HG02938 (cell line): ENCODE measurements at regions not wholly inside any gene's neighbourhood (a gene's known extent, or its start where the extent isn't known, plus 50 kb on each side); places are given as distances from the start of the nearest gene placed in this dataset.

ENCODE experiments used
- ATAC-seq: cut with Tn5 transposase; IDR thresholded peaks from one replicate; pipeline ENCODE4 v1.9.1; 2021; ENCODE audit warnings: mild to moderate bottlenecking, moderate library complexity; ENCODE audit not compliant: unreplicated experiment

DNA sequence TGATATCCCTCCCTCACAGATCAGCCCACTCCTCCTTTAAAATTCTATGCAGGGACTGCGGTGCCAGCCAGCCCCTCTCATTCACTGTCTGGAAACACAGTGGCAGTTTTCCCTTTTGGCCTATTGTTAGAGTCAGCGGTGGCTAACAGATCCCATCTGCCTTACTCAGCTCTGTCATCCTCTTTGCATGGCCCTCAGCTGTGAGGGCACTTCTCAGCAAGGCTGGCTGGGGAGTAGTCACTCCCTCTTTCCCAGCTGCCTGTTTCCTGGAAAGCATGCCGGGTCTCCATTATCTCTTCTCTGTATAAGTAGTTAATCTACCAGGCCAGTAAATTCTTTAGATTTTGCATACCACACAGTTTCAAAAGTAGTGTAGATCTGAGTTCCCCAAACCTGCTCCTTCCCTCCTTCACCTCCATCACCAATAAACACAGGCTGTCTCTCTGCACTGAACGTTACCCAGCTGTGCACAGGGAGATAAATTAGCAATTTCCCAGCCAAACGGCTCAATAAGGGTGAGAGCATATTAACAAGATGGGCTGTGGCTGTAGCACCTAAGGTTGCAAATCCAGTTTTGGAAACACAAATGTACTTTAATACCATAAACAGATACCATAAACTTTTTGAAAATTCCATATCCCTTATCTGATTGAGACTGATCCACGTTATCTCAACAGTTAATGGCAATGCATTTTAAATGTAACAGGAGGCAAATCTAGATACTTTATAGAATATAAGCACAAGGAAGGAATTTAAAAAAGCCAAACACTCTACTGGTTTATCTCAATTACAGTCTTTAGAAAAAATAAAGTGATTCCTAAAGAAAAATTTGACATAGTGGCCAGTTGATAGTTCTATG, 229.3 kb downstream of the ANKRD50 start:
- no peak for ATAC-seq

- ATAC-seq = no peak
These were observed 228.5 kb downstream of the ANKRD50 start for GRCh38 chr4:124484008-124484407.

DNA sequence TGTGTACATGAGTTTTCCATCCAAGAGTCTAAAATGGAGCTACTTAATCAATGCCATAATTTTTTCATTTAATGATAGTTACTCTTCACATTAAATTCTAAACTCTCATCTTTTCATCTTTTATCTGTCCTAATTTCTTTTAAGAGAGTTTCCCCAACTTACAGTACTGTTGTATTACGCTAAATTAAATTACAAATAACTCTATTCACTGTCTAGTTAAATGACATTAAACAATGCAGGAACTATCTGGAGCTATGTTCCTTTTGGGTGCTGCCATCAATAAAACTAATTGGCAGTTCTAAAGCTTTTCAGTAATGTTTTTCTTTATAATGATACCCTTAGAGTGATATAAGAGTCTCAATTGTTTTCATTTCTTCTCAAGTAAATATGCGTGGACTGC, 227.6 kb downstream of the ANKRD50 start:
- ATAC-seq = no peak

DNA sequence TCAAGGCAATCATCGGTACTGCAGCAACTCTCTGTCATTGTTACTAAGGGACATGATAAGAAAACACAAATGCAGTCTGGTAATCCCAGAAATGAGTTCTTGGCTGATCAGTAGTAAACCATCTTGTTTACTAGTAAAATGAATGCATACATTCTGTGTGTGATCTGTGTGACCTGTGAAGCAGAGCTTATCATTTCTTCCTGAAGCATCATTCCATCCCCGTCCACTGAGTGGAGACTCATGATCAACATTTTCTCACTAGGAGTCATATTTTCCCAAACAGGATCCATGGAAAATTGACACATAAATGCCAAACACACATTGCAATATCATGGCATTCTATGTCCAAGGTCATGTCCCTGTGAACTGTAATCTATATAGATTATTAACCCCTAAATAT, 226.1 kb downstream of the ANKRD50 start:
- no peak for ATAC-seq

DNA sequence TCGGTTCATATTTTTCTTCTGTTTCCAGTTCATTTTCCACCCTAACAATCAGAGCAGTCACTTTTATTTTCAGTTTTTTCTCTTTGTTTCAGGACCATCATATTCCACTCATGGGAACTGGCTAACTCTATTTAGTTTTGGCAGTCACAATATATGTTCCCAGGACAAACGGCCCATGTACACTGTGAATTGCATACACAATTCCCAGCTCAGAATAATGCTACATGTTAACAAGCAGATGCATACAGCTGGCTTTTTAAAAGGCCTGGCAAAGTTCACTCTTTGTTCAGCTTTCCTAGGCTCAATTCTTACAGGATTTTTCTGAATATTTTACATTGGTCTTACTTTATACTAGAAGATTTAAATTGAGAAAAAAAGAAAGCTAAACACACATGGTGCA, 224.9 kb downstream of the ANKRD50 start:
- no peak for ATAC-seq

DNA sequence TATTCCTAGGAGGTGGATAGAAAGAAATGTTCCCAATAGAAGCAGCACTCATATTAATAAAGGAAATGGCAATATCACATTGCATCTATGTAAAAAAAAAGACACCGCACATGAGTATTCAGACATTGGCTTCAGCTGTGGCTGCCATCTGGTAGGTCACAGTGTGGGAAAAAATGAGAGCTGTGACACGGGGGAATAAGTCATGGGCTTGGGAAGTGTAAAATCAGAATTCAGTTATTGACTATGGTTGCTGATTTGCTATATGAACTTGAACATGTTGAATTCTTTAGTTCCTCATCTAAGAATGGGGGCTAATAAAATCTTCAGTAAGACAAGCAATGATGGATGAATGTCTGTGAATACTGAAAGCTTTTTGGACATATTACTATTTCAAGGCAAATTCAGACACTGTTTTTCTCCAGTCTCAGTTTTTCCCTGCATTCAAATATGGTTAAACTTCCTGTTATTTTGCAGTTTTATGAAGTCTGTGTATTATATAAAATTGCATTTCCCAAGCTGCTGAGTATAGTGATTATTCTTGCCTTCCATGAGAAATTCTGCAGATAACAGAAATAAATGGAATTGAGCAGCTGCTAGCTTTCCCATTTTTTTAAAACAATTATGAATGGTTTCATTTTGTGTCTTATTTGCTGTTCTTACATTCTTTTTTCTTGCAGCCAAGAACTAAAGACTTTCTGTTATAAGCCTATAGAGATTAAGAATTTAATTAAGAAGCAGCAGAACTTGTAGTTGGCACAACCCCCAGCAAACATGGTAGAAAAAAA, 221.0 kb downstream of the ANKRD50 start:
- ATAC-seq = no peak

- no peak for ATAC-seq
These were observed 213.3 kb downstream of the ANKRD50 start for GRCh38 chr4:124499261-124499660.

GRCh38 chr4:124501576-124501975, 211.0 kb downstream of the ANKRD50 start:
- no peak for ATAC-seq

DNA sequence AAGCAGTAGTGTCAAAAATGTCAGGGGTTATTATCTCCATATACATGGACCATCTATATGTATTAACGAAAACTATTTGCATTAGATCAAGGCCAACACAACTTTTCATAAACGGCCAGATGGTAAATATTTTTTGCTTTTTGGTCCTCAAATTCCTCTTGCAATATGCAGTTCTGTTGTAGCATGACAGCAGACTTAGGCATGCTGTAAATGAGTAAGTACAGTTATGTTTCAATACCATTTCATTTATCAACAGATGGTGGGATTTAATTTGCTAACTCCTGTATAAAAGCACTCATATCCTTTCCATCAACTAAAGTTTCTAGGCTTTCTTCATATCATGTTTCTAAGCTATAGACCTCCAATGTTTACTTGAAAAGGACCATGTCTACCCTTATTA, 208.1 kb downstream of the ANKRD50 start:
- ATAC-seq = no peak

DNA sequence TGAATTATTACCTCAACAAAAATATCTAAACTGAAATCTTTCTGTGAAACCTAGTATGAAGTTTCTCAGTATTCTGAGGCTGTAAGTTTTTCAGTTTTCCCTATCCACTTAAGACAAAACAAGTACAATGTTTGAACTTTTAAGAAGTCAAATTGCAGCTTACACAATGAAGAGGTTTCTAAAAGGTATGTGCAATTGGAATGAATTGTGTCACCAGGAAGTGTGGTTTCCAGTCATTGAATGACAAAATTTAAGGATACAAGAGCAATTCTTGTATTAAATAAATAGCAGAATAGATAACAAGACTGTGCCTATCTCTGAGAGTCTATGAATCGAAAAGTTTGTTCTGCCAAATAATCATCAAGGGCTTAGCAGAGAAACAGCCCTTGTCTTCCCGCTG, 207.3 kb downstream of the ANKRD50 start:
- no peak for ATAC-seq

DNA sequence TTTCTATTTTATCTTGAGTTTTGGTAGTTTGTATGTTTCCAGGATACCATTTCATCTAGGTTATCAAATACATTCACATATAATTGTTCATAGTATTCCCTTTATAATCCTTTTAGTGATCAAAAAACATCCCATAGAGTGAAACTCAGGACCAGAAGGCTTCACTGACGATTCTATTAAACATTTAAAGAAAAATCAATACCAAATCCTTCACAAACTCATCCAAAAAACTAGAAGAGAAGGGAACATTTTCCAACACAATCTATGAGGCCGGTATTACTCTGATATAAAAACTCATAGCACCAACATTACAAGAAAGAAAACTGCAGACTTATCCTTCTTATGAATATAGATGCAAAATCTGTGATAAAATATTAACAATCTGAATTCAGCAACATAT, 203.4 kb downstream of the ANKRD50 start:
- ATAC-seq = no peak

- ATAC-seq = no peak
These were observed 197.9 kb downstream of the ANKRD50 start for GRCh38 chr4:124514588-124514987.

DNA sequence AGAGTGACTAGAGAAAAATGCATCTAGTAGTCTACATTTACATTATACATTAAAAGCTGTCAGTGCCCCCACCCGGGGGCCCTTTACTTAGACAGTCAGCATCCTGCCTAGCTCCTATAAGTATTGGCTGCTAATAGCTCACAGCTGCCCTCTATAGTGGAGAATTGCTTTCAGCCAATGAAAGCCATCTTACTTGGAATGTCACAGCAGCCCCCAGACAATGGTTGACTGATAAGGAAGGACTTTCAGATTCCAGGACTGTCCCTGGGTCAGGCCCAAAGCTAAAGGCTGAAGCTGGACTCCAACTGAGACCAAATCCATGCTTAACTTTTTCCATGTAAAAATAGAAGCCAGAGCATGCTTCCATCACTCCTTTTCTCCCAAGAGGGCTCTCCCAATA, 196.9 kb downstream of the ANKRD50 start:
- ATAC-seq = no peak

- ATAC-seq = no peak
These were observed 193.3 kb downstream of the ANKRD50 start for GRCh38 chr4:124519196-124519595.

DNA sequence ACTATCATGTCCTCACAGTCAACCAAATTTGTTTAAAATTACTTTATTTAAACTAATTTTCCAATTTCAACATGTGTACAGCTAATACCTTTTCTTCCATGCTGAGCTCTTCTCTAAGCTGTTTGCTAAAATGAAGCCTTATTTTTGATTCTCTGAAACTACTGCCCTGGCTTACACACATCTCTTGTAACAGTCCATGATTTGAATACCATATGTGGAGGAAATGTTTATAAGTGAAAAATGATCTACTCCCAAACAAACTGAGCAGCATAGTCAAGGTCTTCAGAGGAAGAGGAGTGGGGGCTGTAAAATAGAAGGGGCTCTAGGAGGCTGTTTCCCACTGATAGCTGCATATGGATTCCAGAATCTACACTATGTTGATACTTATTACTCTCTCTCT, 188.7 kb downstream of the ANKRD50 start:
- ATAC-seq = no peak

DNA sequence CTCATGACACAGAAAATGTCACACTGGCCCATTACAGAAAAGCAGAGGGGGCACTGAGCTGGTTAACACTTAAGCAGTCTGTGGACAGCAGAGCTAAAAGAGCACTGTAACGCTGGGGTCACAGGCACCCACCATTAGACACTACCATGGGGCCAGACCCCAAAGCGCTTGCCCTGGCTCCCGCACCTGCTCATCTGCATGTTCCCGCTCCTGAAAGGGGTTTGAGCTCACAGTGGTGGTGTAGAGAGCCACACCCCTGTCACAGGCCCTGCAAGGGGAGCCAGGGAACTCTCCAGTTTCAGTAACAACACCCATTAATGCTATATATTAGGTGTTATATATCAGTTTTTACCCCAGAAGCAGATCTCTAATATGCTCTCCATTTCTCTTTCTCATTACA, 187.0 kb downstream of the ANKRD50 start:
- ATAC-seq = no peak

GRCh38 chr4:124526331-124526730, 186.2 kb downstream of the ANKRD50 start:
- no peak for ATAC-seq

GRCh38 chr4:124526769-124527168, 185.8 kb downstream of the ANKRD50 start:
- no peak for ATAC-seq

DNA sequence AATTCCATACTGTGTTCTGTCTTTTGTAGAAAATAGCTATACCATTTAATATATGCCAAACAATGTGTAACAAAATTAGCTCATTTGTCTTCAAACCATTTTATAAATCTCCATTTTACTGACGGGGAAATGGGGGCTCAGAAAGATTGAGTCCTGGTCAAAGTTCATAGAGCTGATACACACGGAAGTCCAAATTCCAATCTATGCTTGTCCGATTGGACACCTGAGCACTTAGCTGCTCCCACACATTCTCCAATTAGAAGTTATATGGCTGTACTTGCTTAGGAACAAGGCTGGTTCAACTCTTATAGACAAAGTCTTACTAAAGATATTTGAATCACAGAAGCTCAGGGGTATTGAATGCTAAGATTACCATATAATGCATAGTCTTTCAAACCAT, 185.2 kb downstream of the ANKRD50 start:
- ATAC-seq = no peak

DNA sequence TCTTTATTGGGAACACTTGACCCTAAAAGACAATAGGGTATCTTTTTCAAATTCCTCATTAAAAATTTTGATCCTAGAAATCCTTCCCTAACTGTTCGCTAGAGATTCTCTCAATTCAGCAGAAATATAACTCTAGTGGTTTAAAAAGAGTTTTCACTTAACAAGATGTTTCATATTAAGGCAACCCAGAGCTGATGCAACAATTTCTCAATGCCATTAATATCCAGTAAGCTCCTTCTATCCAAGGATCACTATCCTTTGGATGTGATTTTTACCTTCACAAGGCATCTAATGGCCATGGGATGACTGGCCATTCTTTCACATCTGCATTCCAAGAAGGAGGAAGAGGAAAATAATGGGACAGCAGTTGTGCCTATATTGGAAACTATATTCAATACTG, 183.4 kb downstream of the ANKRD50 start:
- ATAC-seq = no peak

- no peak for ATAC-seq
These were observed 182.0 kb downstream of the ANKRD50 start for GRCh38 chr4:124530464-124531077.

- no peak for ATAC-seq
These were observed 178.4 kb downstream of the ANKRD50 start for GRCh38 chr4:124534131-124534530.
